CD4-positive, alpha-beta memory T cell (primary cell): ENCODE measurements at regions not wholly inside any gene's neighbourhood (a gene's known extent, or its start where the extent isn't known, plus 50 kb on each side); places are given as distances from the start of the nearest gene placed in this dataset.

Experiments
- CTCF ChIA-PET: fragments of 350-600 bp; sonication (Branson Sonifier 250); formaldehyde crosslinking; loops from one replicate; lab custom pipeline; 2021; ENCODE audit warnings: inconsistent platforms; ENCODE audit not compliant: partially characterized antibody; lab: Charles Lee
- POLR2A ChIA-PET: fragments of 350-600 bp; sonication (Branson Sonifier 250); formaldehyde crosslinking; loops from one replicate; lab custom pipeline; 2021; ENCODE audit not compliant: partially characterized antibody; lab: Charles Lee
- DNase-seq, 5 donors: peaks; one replicate each; pipeline versions ENCODE4 v3.0.0 to v3.0.0-alpha.2; 2020 to 2022; ENCODE audit warnings: mixed read lengths in 1 of 5
- H3K27ac ChIP-seq: one replicate; pipeline ENCODE4 v1.7.0; 2013; ENCODE audit warnings: low read depth, low read length
- H3K27me3 ChIP-seq: 2 replicates; pipeline ENCODE4 v1.7.0; 2013; ENCODE audit warnings: mild to moderate bottlenecking, low read length, moderate library complexity; ENCODE audit not compliant: insufficient read depth
- H3K36me3 ChIP-seq: 2 replicates; pipeline ENCODE4 v1.7.0; 2013; ENCODE audit warnings: mild to moderate bottlenecking, low read length, moderate library complexity; ENCODE audit not compliant: insufficient read depth
- H3K4me1 ChIP-seq: 2 replicates; pipeline ENCODE4 v1.7.0; 2013; ENCODE audit warnings: mild to moderate bottlenecking, low read length, moderate library complexity; ENCODE audit not compliant: insufficient read depth
- H3K4me3 ChIP-seq, 2 donors: one replicate each; pipeline ENCODE4 v1.7.0; 2013; ENCODE audit warnings: low read length in 2 of 2, mild to moderate bottlenecking in 1 of 2
- H3K9me3 ChIP-seq, 2 donors: one replicate each; pipeline ENCODE4 v1.7.0; 2013; ENCODE audit warnings: low read length in 2 of 2, control low read depth in 1 of 2; ENCODE audit not compliant: control insufficient read depth in 1 of 2
- H3K27ac Mint-ChIP-seq, 7 donors: one replicate each; pipeline ENCODE4 v1.8.0; 2020 to 2021; ENCODE audit warnings: mixed read lengths in 7 of 7, mild to moderate bottlenecking in 6 of 7, inconsistent platforms in 3 of 7, moderate library complexity in 3 of 7
- H3K27me3 Mint-ChIP-seq, 2 donors: one replicate each; pipeline ENCODE4 v1.8.0; 2020 to 2021; ENCODE audit warnings: mixed read lengths in 2 of 2
- H3K36me3 Mint-ChIP-seq, 2 donors: one replicate each; pipeline ENCODE4 v1.8.0; 2020 to 2021; ENCODE audit warnings: mixed read lengths in 2 of 2, inconsistent platforms in 1 of 2, mild to moderate bottlenecking in 1 of 2
- H3K4me1 Mint-ChIP-seq, 4 donors: one replicate each; pipeline ENCODE4 v1.8.0; 2020 to 2021; ENCODE audit warnings: mixed read lengths in 4 of 4, mild to moderate bottlenecking in 1 of 4
- H3K4me3 Mint-ChIP-seq, 8 donors: one replicate each; pipeline ENCODE4 v1.8.0; 2020 to 2021; ENCODE audit warnings: mixed read lengths in 8 of 8, mild to moderate bottlenecking in 7 of 8, moderate library complexity in 6 of 8, inconsistent platforms in 3 of 8
- H3K9me3 Mint-ChIP-seq, 8 donors: one replicate each; pipeline ENCODE4 v1.8.0; 2020 to 2021; ENCODE audit warnings: mixed read lengths in 8 of 8, mild to moderate bottlenecking in 5 of 8, inconsistent platforms in 3 of 8, moderate library complexity in 1 of 8
- intact Hi-C: fragments of 100-400 bp; cut with micrococcal nuclease; formaldehyde crosslinking; loops from one replicate; pipeline ENCODE4 v1.15.1; 2023

DNA sequence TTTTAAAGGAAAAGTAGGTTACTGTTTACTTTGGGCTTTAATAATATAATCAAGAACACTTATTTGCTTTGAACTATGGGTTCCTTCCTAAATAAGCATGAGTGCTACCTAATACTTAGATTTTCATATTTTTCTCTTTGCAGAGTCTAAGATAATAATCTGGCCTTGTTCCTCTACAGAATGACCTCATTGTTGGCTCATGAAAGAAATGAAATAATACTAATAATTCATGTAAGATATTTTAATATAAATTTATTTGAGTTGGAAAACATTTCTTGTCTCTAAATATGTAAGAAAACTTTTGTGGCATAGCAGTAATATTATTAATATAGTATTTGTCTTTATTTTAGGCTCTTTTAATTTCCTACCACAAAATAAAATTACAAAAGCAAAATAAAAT, 601.3 kb downstream of the IQCM start:
- Histone ChIP-seq H3K4me1 (no peaks in the 10 kb centered on the region), H3K27me3 (no peaks in the 10 kb centered on the region), H3K27ac (no peak overlapping the region), H3K9me3 (no peaks in the 10 kb centered on the region), H3K36me3 (no peaks in the 10 kb centered on the region), H3K4me3 (no peak overlapping the region)
- ChIA-PET POLR2A (no interaction called here), CTCF (no interaction called here)
- intact Hi-C loops = no loop called here
- DNase-seq = no peak
- peaks cover 0 to 8% (median 4%) of the 10 kb centered on the region in 8 donors for H3K9me3 Mint-ChIP-seq
- no peaks in the 10 kb centered on the region for H3K36me3 Mint-ChIP-seq
- H3K4me3 Mint-ChIP-seq = no peak overlapping the region
- H3K27me3 Mint-ChIP-seq = peaks cover 0 to 3% of the 10 kb centered on the region in 2 donors
- H3K27ac Mint-ChIP-seq = no peak overlapping the region
- H3K4me1 Mint-ChIP-seq = no peaks in the 10 kb centered on the region

DNA sequence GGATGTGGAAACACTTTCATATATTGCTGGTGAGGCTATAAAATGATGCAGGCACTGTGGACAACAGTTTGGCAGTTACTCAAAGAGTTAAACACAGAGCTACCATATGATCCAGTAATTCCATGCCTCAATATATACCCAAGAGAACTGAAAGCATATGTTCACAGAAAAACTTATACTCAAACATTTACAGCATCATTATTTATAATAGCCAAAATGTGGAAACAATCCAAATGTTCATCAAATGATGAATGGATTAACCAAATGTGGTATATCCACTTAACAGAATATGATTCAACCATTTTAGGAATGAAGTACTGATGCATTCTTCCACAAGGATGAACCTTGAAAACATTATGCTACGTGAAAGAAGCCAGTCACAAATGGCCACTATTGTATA, 603.8 kb downstream of the IQCM start:
- intact Hi-C loops = no loop called here
- no peaks in the 10 kb centered on the region for H3K4me1 Mint-ChIP-seq
- H3K4me3 ChIP-seq = no peak overlapping the region
- no peaks in the 10 kb centered on the region for H3K36me3 ChIP-seq
- ChIA-PET POLR2A (no interaction called here), CTCF (no interaction called here)
- no peaks in the 10 kb centered on the region for H3K27me3 ChIP-seq
- H3K27ac ChIP-seq = no peak overlapping the region
- H3K9me3 ChIP-seq = no peaks in the 10 kb centered on the region
- H3K27ac Mint-ChIP-seq = no peak overlapping the region
- peaks cover 0 to 2% (median 0%) of the 10 kb centered on the region in 8 donors for H3K9me3 Mint-ChIP-seq
- H3K36me3 Mint-ChIP-seq = no peaks in the 10 kb centered on the region
- no peaks in the 10 kb centered on the region for H3K27me3 Mint-ChIP-seq
- DNase-seq = no peak
- no peaks in the 10 kb centered on the region for H3K4me1 ChIP-seq
- H3K4me3 Mint-ChIP-seq = no peak overlapping the region

DNA sequence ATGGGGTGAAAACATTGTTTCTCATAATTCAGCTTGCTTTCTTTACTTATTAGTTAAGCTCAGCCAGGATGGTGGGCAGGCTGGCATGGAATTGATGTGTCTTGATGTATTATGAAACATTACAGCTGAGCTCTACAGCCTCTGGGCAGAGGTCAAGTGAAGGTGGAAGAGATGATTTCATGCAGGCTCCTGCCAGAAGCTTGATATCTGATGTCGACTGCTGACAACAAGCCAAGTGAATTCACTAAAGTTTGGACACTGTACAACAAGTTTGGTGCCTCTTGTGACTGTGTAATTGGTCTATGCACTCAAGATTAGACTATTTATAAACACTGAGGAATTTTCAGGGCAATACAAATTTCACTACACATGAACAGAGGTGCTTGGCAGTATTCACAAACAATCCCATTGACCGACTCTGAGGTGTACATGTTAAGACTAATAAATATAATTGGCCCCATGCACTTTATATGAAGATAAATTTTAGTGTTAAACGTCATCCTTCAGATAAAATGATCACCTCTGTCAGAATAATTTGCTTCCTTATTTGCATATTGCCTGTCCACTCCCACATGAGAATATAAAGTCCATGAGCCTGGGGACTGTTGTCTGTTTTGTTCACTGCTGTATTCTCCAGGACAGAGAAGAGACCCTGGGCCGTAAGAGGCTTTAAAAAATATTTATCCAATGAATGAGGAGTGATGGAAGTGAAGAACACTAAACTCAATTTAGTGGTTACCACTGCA, 612.2 kb downstream of the IQCM start:
- H3K27ac Mint-ChIP-seq = no peak overlapping the region
- POLR2A ChIA-PET = no interaction called here
- peaks cover 1 to 2% of the 10 kb centered on the region in 2 donors for H3K27me3 Mint-ChIP-seq
- Histone ChIP-seq H3K4me1 (no peaks in the 10 kb centered on the region), H3K27me3 (no peaks in the 10 kb centered on the region), H3K9me3 (no peaks in the 10 kb centered on the region), H3K27ac (no peak overlapping the region), H3K4me3 (no peak overlapping the region), H3K36me3 (no peaks in the 10 kb centered on the region)
- no peaks in the 10 kb centered on the region for H3K36me3 Mint-ChIP-seq
- no peak overlapping the region for H3K4me3 Mint-ChIP-seq
- intact Hi-C loops = no loop called here
- H3K9me3 Mint-ChIP-seq = no peaks in the 10 kb centered on the region
- CTCF ChIA-PET = no interaction called here
- DNase-seq = no peak
- H3K4me1 Mint-ChIP-seq = no peaks in the 10 kb centered on the region

DNA sequence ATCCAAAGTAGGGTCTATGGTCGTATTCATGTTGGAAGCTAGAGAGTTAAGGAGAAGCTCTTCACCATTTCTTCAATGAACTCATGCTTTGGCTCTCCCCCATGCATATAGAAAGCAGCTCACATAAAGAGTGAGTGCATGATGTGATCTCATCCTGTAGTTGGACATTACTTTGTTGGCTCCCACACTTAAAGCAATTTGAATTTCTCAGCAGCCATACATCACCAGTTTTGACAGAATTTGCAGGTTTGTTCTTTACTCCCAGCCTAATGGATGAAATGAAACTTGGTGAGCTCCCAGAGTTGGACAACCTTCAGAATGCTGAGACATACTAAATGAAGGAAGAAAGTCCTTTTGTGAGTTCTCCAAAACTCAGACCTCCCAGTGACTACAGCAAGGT, 613.5 kb downstream of the IQCM start:
- Mint-ChIP-seq H3K9me3 (no peaks in the 10 kb centered on the region), H3K4me3 (no peak overlapping the region), H3K27ac (no peak overlapping the region), H3K4me1 (no peaks in the 10 kb centered on the region), H3K36me3 (no peaks in the 10 kb centered on the region), H3K27me3 (peaks cover 1 to 2% of the 10 kb centered on the region in 2 donors)
- no peaks in the 10 kb centered on the region for H3K4me1 ChIP-seq
- H3K36me3 ChIP-seq = no peaks in the 10 kb centered on the region
- no peaks in the 10 kb centered on the region for H3K9me3 ChIP-seq
- ChIA-PET CTCF (no interaction called here), POLR2A (no interaction called here)
- no peak for DNase-seq
- no peak overlapping the region for H3K4me3 ChIP-seq
- intact Hi-C loops = no loop called here
- H3K27me3 ChIP-seq = no peaks in the 10 kb centered on the region
- H3K27ac ChIP-seq = no peak overlapping the region

DNA sequence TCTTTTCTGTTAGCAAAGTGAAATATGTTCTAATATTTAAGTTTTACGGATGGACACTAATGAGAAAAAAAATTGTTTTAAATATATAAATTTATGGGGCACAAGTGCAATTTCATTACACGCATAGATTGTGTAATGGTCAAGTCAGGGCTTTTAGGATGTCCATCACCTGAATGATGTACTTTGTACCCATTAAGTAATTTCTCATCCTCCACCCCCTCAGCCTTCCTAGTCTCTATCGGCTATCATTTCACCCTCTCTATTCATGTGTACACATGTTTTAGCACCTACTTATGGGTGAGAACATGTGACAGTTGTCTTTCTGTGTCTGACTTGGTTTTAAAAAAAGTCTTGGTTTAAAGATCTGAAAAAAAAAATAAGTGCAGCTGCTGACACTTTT, 616.0 kb downstream of the IQCM start:
- POLR2A ChIA-PET = no interaction called here
- Mint-ChIP-seq H3K27ac (no peak overlapping the region), H3K4me3 (no peak overlapping the region), H3K36me3 (no peaks in the 10 kb centered on the region), H3K27me3 (peaks cover 1 to 2% of the 10 kb centered on the region in 2 donors), H3K4me1 (no peaks in the 10 kb centered on the region), H3K9me3 (no peaks in the 10 kb centered on the region)
- Histone ChIP-seq H3K27me3 (no peaks in the 10 kb centered on the region), H3K9me3 (no peaks in the 10 kb centered on the region), H3K4me3 (no peak overlapping the region), H3K27ac (no peak overlapping the region), H3K4me1 (no peaks in the 10 kb centered on the region), H3K36me3 (no peaks in the 10 kb centered on the region)
- intact Hi-C loops = no loop called here
- CTCF ChIA-PET = no interaction called here
- DNase-seq = no peak

DNA sequence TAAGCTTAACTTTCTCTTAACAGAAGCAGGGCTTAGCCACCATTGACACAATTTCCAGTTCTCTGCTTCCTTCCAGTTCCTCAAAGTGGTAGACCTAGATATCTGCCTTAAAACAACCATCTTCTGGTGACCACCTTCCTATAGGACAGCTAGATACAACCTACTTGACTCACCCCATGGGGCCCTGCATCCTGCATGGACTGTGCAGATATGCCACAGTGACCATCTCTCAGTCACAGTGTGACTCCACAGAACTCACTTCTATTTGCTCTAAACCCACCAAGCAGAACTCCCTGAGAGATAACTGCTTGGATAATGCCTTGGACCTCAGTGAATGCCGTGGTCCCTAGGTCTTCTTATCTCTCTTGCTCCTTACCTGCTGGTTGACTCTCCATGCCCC, 621.6 kb downstream of the IQCM start:
- Mint-ChIP-seq H3K27me3 (no peaks in the 10 kb centered on the region), H3K4me3 (no peak overlapping the region), H3K4me1 (no peaks in the 10 kb centered on the region), H3K36me3 (no peaks in the 10 kb centered on the region), H3K27ac (no peak overlapping the region), H3K9me3 (no peaks in the 10 kb centered on the region)
- no peak for DNase-seq
- H3K27ac ChIP-seq = no peak overlapping the region
- H3K36me3 ChIP-seq = no peaks in the 10 kb centered on the region
- no peaks in the 10 kb centered on the region for H3K4me1 ChIP-seq
- H3K27me3 ChIP-seq = no peaks in the 10 kb centered on the region
- CTCF ChIA-PET = no interaction called here
- POLR2A ChIA-PET = no interaction called here
- intact Hi-C loops = no loop called here
- H3K9me3 ChIP-seq = no peaks in the 10 kb centered on the region
- H3K4me3 ChIP-seq = no peak overlapping the region

DNA sequence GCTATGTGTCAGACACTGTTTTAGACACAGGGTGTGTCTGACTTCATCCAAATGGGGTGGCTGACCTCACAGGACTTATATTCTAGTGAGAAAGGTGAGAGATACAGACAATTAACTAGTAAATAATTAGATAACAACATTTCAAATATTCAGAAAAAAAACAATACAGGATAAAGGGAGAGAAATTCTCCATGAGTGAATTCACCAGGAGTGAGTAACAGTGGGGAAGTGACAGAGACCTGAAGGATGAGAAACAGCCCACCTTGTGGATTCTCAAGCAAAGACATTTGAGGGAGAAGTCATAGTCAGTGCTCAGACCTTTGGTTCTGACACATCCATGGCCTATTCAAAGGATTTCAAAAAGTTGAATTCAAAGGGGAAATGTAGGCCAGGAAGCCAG, 627.9 kb downstream of the IQCM start:
- ChIA-PET CTCF (no interaction called here), POLR2A (no interaction called here)

More for the DNA sequence above, 627.9 kb downstream of the IQCM start:
- no peaks in the 10 kb centered on the region for H3K4me1 Mint-ChIP-seq
- Histone ChIP-seq H3K36me3 (no peaks in the 10 kb centered on the region), H3K9me3 (no peaks in the 10 kb centered on the region), H3K4me1 (no peaks in the 10 kb centered on the region), H3K27me3 (no peaks in the 10 kb centered on the region), H3K4me3 (no peak overlapping the region), H3K27ac (no peak overlapping the region)
- no peak overlapping the region for H3K4me3 Mint-ChIP-seq
- no peak for DNase-seq
- no peaks in the 10 kb centered on the region for H3K9me3 Mint-ChIP-seq
- intact Hi-C loops = no loop called here
- H3K36me3 Mint-ChIP-seq = no peaks in the 10 kb centered on the region
- no peak overlapping the region for H3K27ac Mint-ChIP-seq
- H3K27me3 Mint-ChIP-seq = no peaks in the 10 kb centered on the region
